Endothelial cell of umbilical vein (primary cell): ENCODE measurements at regions not wholly inside any gene's neighbourhood (a gene's known extent, or its start where the extent isn't known, plus 50 kb on each side); places are given as distances from the start of the nearest gene placed in this dataset.

Experiments used
- BruUV-seq: library from RNA; stranded (reverse); fragments of 400-500 nt; replicated peaks from 2 replicates; lab custom pipeline; 2021; lab: Mats Ljungman, UMichigan
- CTCF ChIA-PET: fragments of 300-600, 350-600 bp; sonication (Branson Sonifier 250); formaldehyde crosslinking; loops from one replicate; lab custom pipeline; 2021; ENCODE audit warnings: antibody characterized with exemption, inconsistent platforms; lab: Charles Lee
- POLR2A ChIA-PET: fragments of 300-600, 350-600 bp; sonication (Branson Sonifier 250); formaldehyde crosslinking; loops from one replicate; lab custom pipeline; 2021; ENCODE audit warnings: antibody characterized with exemption, inconsistent platforms; lab: Charles Lee
- DNase-seq: peaks from one replicate; pipeline ENCODE4 v3.0.0-alpha.2; 2011; ENCODE audit warnings: low read depth, low spot score
- FAIRE-seq: peaks from 2 replicates; lab custom pipeline; 2011; peaks lifted over from hg19 to GRCh38; lab: Jason Lieb, UNC
- H2AFZ ChIP-seq: 2 replicates; pipeline ENCODE4 v1.6.0; 2012; ENCODE audit warnings: low read depth, low read length, control low read depth, inconsistent platforms
- H3K27ac ChIP-seq: 2 replicates; pipeline ENCODE4 v1.5.1; 2011; ENCODE audit warnings: low read depth, mild to moderate bottlenecking, control low read depth, low read length, moderate library complexity; ENCODE audit not compliant: insufficient read depth
- H3K27me3 ChIP-seq, 2 experiments: 2 replicates each; pipeline versions ENCODE4 v1.6.0 to v1.6.1; 2011; ENCODE audit warnings: low read length in 2 of 2, mixed read lengths in 1 of 2; ENCODE audit not compliant: control insufficient read depth in 2 of 2, insufficient read depth in 2 of 2
- H3K36me3 ChIP-seq, 2 experiments: 2 replicates in 1 of 2; 3 replicates in 1 of 2; pipeline ENCODE4 v1.5.1; 2011; ENCODE audit warnings: low read length in 2 of 2, mild to moderate bottlenecking in 1 of 2, moderate library complexity in 1 of 2; ENCODE audit not compliant: control insufficient read depth in 2 of 2, insufficient read depth in 2 of 2; ENCODE audit errors: extremely low read depth in 1 of 2
- H3K4me1 ChIP-seq: 3 replicates; pipeline ENCODE4 v1.5.1; 2011; ENCODE audit warnings: mild to moderate bottlenecking, low read length; ENCODE audit not compliant: control insufficient read depth, insufficient read depth; ENCODE audit errors: extremely low read depth
- H3K4me2 ChIP-seq: 2 replicates; pipeline ENCODE4 v1.6.1; 2011; ENCODE audit warnings: low read length, control low read depth, mixed read lengths; ENCODE audit not compliant: insufficient read depth
- H3K4me3 ChIP-seq, 3 experiments: fragments of 200-600 bp in 1 of 3; sonication (generic), shearing (Covaris generic) in 1 of 3; replicated peaks in 1 of 3; 2 replicates each; pipeline ENCODE4 v1.5.1; 2011 to 2016; ENCODE audit warnings: control low read depth in 3 of 3, low read length in 3 of 3, mild to moderate bottlenecking in 2 of 3, inconsistent platforms in 1 of 3, low read depth in 1 of 3, moderate library complexity in 1 of 3; ENCODE audit not compliant: insufficient read depth in 1 of 3
- H3K79me2 ChIP-seq: 2 replicates; pipeline ENCODE4 v1.6.0; 2012; ENCODE audit warnings: low read length, inconsistent platforms; ENCODE audit not compliant: control insufficient read depth, insufficient read depth
- H3K9ac ChIP-seq: replicated peaks from 2 replicates; pipeline ENCODE3; 2011; ENCODE audit warnings: low read length, control low read depth; ENCODE audit not compliant: insufficient read depth; ENCODE audit errors: extremely low read depth
- H3K9me1 ChIP-seq: replicated peaks from 3 replicates; pipeline ENCODE4 v1.6.0; 2011; ENCODE audit warnings: mild to moderate bottlenecking, low read length; ENCODE audit not compliant: control insufficient read depth, insufficient read depth; ENCODE audit errors: extremely low read depth
- H3K9me3 ChIP-seq: replicated peaks from 2 replicates; pipeline ENCODE4 v1.5.1; 2012; ENCODE audit warnings: low read length, inconsistent platforms; ENCODE audit not compliant: control insufficient read depth, insufficient read depth
- H4K20me1 ChIP-seq: replicated peaks from 2 replicates; pipeline ENCODE3; 2011; ENCODE audit warnings: mild to moderate bottlenecking, low read length; ENCODE audit not compliant: control insufficient read depth, insufficient read depth; ENCODE audit errors: extremely low read depth
- CTCF ChIP-seq, 2 donors: IDR thresholded peaks; 1 replicate in 1 of 2; 2 replicates in 1 of 2; pipeline ENCODE4 v1.5.1; 2011; ENCODE audit warnings: low read length in 2 of 2, mild to moderate bottlenecking in 2 of 2, moderate library complexity in 2 of 2, control low read depth in 1 of 2, inconsistent platforms in 1 of 2, low read depth in 1 of 2; ENCODE audit not compliant: insufficient read depth in 1 of 2; ENCODE audit errors: extremely low read depth in 1 of 2
- EZH2 ChIP-seq: IDR thresholded peaks from 2 replicates; pipeline ENCODE4 v1.6.1; 2012; ENCODE audit warnings: borderline replicate concordance, low read depth, mild to moderate bottlenecking, moderate library complexity, low read length, inconsistent platforms; ENCODE audit not compliant: severe bottlenecking
- FOS ChIP-seq: IDR thresholded peaks from 2 replicates; pipeline ENCODE4 v1.6.1; 2011; ENCODE audit warnings: mild to moderate bottlenecking, low read length, moderate library complexity, borderline replicate concordance; ENCODE audit not compliant: insufficient read depth
- GATA2 ChIP-seq: IDR thresholded peaks from 2 replicates; pipeline ENCODE4 v1.7.0; 2011; ENCODE audit warnings: low read depth, mild to moderate bottlenecking, moderate library complexity, mixed read lengths, low read length; ENCODE audit not compliant: insufficient read length, insufficient read depth
- JUN ChIP-seq: IDR thresholded peaks from 2 replicates; pipeline ENCODE4 v1.6.1; 2011; ENCODE audit warnings: borderline replicate concordance, low read depth; ENCODE audit not compliant: insufficient read length, insufficient read depth
- MAX ChIP-seq: IDR thresholded peaks from 2 replicates; pipeline ENCODE4 v1.6.1; 2011; ENCODE audit not compliant: insufficient read depth, insufficient read length
- MYC ChIP-seq: IDR thresholded peaks from one replicate; pipeline ENCODE4 v1.6.1; 2011; ENCODE audit warnings: mild to moderate bottlenecking, low read depth, low read length
- POLR2A ChIP-seq: IDR thresholded peaks from 2 replicates; pipeline ENCODE4 v1.6.1; 2012; ENCODE audit warnings: low read depth, mild to moderate bottlenecking, control low read depth, low read length
- POLR2AphosphoS5 ChIP-seq: IDR thresholded peaks from 2 replicates; pipeline ENCODE4 v1.6.1; 2012; ENCODE audit warnings: low read depth, mild to moderate bottlenecking, control low read depth, low read length, moderate library complexity; ENCODE audit not compliant: insufficient read depth
- dilution Hi-C: fragments of 300-500 bp; cut with MboI; formaldehyde crosslinking; loops from one replicate; pipeline ENCODE4 v1.15.0; 2019; ENCODE audit warnings: low sequenced_read_pairs; ENCODE audit not compliant: extremely low pct_ligation_motif_present
- intact Hi-C: fragments of 100-400 bp; cut with micrococcal nuclease; formaldehyde crosslinking; loops from one replicate; pipeline ENCODE4 v1.10.0; 2022

GRCh38 chr4:34676400-34676799 lies 1567.9 kb downstream of the ARAP2 start:
- BruUV-seq, result no TSS peak
- no peaks in the 10 kb centered on the region for H3K4me1 ChIP-seq
- POLR2A ChIA-PET, result no interaction called here
- H3K79me2 ChIP-seq, result no peaks in the 10 kb centered on the region
- no peak overlapping the region for H2AFZ ChIP-seq
- H3K36me3 ChIP-seq, result no peaks in the 10 kb centered on the region
- no peak overlapping the region for H3K4me2 ChIP-seq
- H3K27me3 ChIP-seq, result no peaks in the 10 kb centered on the region
- no peaks in the 10 kb centered on the region for H3K9me1 ChIP-seq
- no peak overlapping the region for H3K27ac ChIP-seq
- no peak overlapping the region for H3K4me3 ChIP-seq
- intact Hi-C loops (no loop called here), dilution Hi-C loops (no loop called here)
- FAIRE-seq (no peak), DNase-seq (no peak)
- CTCF ChIA-PET, result no interaction called here
- no peak overlapping the region for H3K9ac ChIP-seq
- no peaks in the 10 kb centered on the region for H3K9me3 ChIP-seq
- TF ChIP-seq MYC (no peak), FOS (no peak), EZH2 (no peak), MAX (no peak), JUN (no peak), POLR2AphosphoS5 (no peak), CTCF (IDR thresholded peaks at IDR 0.05; ENCODE audit: extremely low read depth in 1 of 2, insufficient read depth in 1 of 2, low read depth in 1 of 2, low read length in 2 of 2) (no peak), GATA2 (no peak), POLR2A (no peak)
- no peaks in the 10 kb centered on the region for H4K20me1 ChIP-seq
